Osteocyte (in vitro differentiated cells): ENCODE measurements at regions not wholly inside any gene's neighbourhood (a gene's known extent, or its start where the extent isn't known, plus 50 kb on each side); places are given as distances from the start of the nearest gene placed in this dataset.

Experiments
- DNase-seq: peaks from one replicate; pipeline ENCODE4 v3.0.0; 2021; ENCODE audit warnings: mixed read lengths; ENCODE audit not compliant: unreplicated experiment; ENCODE audit errors: extremely low spot score
- H3K27ac Mint-ChIP-seq: one replicate; pipeline ENCODE4 v1.8.0; 2021; ENCODE audit warnings: mild to moderate bottlenecking, mixed read lengths; ENCODE audit not compliant: unreplicated experiment
- H3K27me3 Mint-ChIP-seq: one replicate; pipeline ENCODE4 v1.8.0; 2021; ENCODE audit warnings: mixed read lengths; ENCODE audit not compliant: unreplicated experiment
- H3K36me3 Mint-ChIP-seq: one replicate; pipeline ENCODE4 v1.8.0; 2021; ENCODE audit warnings: mixed read lengths; ENCODE audit not compliant: unreplicated experiment
- H3K4me1 Mint-ChIP-seq: one replicate; pipeline ENCODE4 v1.8.0; 2021; ENCODE audit warnings: mixed read lengths; ENCODE audit not compliant: unreplicated experiment
- H3K4me3 Mint-ChIP-seq: one replicate; pipeline ENCODE4 v1.8.0; 2021; ENCODE audit warnings: mild to moderate bottlenecking, moderate library complexity, mixed read lengths; ENCODE audit not compliant: unreplicated experiment
- H3K9me3 Mint-ChIP-seq: one replicate; pipeline ENCODE4 v1.8.0; 2021; ENCODE audit warnings: mixed read lengths; ENCODE audit not compliant: unreplicated experiment
- CTCF ChIP-seq: fragments of 200-600 bp; sonication (generic); IDR thresholded peaks from 2 replicates; pipeline ENCODE4 v1.5.0; 2021; ENCODE audit warnings: antibody characterized with exemption, mild to moderate bottlenecking, moderate library complexity

GRCh38 chr13:70889163-70889562, 780.9 kb upstream of the KLHL1 start:
- no peaks in the 10 kb centered on the region for H3K36me3 Mint-ChIP-seq
- H3K4me3 Mint-ChIP-seq = no peak overlapping the region
- no peak overlapping the region for H3K27ac Mint-ChIP-seq
- peaks cover 3% of the 10 kb centered on the region for H3K4me1 Mint-ChIP-seq
- peaks cover 11% of the 10 kb centered on the region for H3K9me3 Mint-ChIP-seq
- no peak for TF ChIP-seq CTCF
- no peaks in the 10 kb centered on the region for H3K27me3 Mint-ChIP-seq
- DNase-seq = no peak

GRCh38 chr13:70884196-70884595, 775.9 kb upstream of the KLHL1 start:
- Mint-ChIP-seq H3K4me1 (no peaks in the 10 kb centered on the region), H3K27ac (no peak overlapping the region), H3K27me3 (no peaks in the 10 kb centered on the region), H3K4me3 (no peak overlapping the region), H3K9me3 (peaks cover 19% of the 10 kb centered on the region), H3K36me3 (no peaks in the 10 kb centered on the region)
- DNase-seq = no peak
- TF ChIP-seq CTCF = no peak

DNA sequence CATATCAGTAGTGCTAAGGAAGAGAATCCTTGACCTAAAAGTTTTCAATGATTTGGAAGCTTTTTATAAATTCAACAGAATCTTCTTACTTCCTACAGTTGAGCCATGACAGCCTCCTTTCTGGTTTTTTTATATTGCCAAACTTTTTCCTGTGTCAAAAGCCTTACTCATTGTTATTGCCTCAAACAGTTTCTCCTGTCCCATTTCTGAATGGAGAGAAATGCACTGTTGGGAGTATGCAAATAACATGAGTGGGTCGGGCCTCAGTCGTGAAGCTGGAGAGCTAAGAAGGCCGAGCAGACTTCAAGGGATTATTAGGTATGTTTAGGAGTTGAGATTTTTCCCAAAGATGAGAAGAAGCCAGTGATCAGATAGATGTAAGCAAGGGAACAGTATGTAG, 766.4 kb upstream of the KLHL1 start:
- DNase-seq = no peak
- Mint-ChIP-seq H3K27me3 (no peaks in the 10 kb centered on the region), H3K36me3 (no peaks in the 10 kb centered on the region), H3K4me3 (no peak overlapping the region), H3K27ac (no peak overlapping the region), H3K9me3 (no peaks in the 10 kb centered on the region), H3K4me1 (no peaks in the 10 kb centered on the region)
- TF ChIP-seq CTCF = no peak

- TF ChIP-seq CTCF = no peak
- no peak for DNase-seq
- Mint-ChIP-seq H3K27ac (no peak overlapping the region), H3K36me3 (no peaks in the 10 kb centered on the region), H3K27me3 (no peaks in the 10 kb centered on the region), H3K4me1 (no peaks in the 10 kb centered on the region), H3K9me3 (no peaks in the 10 kb centered on the region), H3K4me3 (no peak overlapping the region)
Observed at GRCh38 chr13:70864731-70865130, 756.5 kb upstream of the KLHL1 start.

GRCh38 chr13:70856711-70857110, 748.5 kb upstream of the KLHL1 start:
- no peak overlapping the region for H3K4me3 Mint-ChIP-seq

More at GRCh38 chr13:70856711-70857110, 748.5 kb upstream of the KLHL1 start:
- no peak for TF ChIP-seq CTCF
- H3K27me3 Mint-ChIP-seq = no peaks in the 10 kb centered on the region
- no peaks in the 10 kb centered on the region for H3K36me3 Mint-ChIP-seq
- H3K27ac Mint-ChIP-seq = no peak overlapping the region
- no peaks in the 10 kb centered on the region for H3K9me3 Mint-ChIP-seq
- DNase-seq = no peak
- no peaks in the 10 kb centered on the region for H3K4me1 Mint-ChIP-seq
